PC-9 (cell line): ENCODE measurements at regions not wholly inside any gene's neighbourhood (a gene's known extent, or its start where the extent isn't known, plus 50 kb on each side); places are given as distances from the start of the nearest gene placed in this dataset.

Experiments used
- EZH2 ChIP-seq: fragments of 200-600 bp; sonication (generic); IDR thresholded peaks from 2 replicates; pipeline ENCODE4 v1.8.0; 2017; ENCODE audit warnings: antibody characterized with exemption, low read depth
- TF ChIP-seq, protein P1 (sequence below): fragments of 200-600 bp; sonication (generic); conservative IDR thresholded peaks from 2 replicates; pipeline ENCODE4 v1.6.1; 2017; ENCODE audit warnings: mixed run types, antibody characterized with exemption, mild to moderate bottlenecking, moderate library complexity

DNA sequence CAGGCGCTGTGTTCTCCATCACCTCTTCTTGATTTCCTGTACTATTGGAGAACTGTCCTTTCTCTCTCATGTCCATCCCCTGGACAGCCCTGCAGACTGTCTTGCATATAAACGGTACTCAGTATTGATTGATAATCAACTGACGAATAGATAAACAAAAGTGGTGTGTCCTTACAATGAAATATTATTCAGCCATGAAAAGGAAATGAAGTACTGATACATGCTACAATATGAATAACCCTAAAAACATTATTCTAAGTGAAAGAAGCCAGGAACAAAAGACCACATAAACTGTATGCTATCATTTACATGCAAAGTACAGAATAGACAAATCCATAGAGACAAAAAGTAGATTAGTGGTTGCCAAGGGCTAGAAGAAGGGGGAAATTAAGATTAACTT is 77.6 kb downstream of the SDC1 start:
- TF ChIP-seq, protein P1, sequence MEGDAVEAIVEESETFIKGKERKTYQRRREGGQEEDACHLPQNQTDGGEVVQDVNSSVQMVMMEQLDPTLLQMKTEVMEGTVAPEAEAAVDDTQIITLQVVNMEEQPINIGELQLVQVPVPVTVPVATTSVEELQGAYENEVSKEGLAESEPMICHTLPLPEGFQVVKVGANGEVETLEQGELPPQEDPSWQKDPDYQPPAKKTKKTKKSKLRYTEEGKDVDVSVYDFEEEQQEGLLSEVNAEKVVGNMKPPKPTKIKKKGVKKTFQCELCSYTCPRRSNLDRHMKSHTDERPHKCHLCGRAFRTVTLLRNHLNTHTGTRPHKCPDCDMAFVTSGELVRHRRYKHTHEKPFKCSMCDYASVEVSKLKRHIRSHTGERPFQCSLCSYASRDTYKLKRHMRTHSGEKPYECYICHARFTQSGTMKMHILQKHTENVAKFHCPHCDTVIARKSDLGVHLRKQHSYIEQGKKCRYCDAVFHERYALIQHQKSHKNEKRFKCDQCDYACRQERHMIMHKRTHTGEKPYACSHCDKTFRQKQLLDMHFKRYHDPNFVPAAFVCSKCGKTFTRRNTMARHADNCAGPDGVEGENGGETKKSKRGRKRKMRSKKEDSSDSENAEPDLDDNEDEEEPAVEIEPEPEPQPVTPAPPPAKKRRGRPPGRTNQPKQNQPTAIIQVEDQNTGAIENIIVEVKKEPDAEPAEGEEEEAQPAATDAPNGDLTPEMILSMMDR: no peak
- no peak for TF ChIP-seq EZH2
